Mesenchymal stem cell (in vitro differentiated cells and primary cell): ENCODE measurements at regions not wholly inside any gene's neighbourhood (a gene's known extent, or its start where the extent isn't known, plus 50 kb on each side); places are given as distances from the start of the nearest gene placed in this dataset.

Experiments used
- DNase-seq: peaks from one replicate; pipeline ENCODE4 v3.0.0-alpha.2; 2013
- H2AFZ ChIP-seq: one replicate; pipeline ENCODE4 v1.6.1; 2013; ENCODE audit warnings: low read depth, mild to moderate bottlenecking, control low read depth, inconsistent platforms, low read length, moderate library complexity
- H2AK5ac ChIP-seq: 2 replicates; pipeline ENCODE4 v1.6.1; 2013; ENCODE audit warnings: low read length, moderate library complexity, mild to moderate bottlenecking, inconsistent platforms; ENCODE audit not compliant: severe bottlenecking
- H2BK120ac ChIP-seq: one replicate; pipeline ENCODE4 v1.6.1; 2013; ENCODE audit warnings: low read depth, mild to moderate bottlenecking, inconsistent platforms, low read length, moderate library complexity
- H2BK12ac ChIP-seq, 2 experiments: one replicate each; pipeline ENCODE4 v1.6.1; 2013; ENCODE audit warnings: inconsistent platforms in 2 of 2, low read length in 2 of 2, mild to moderate bottlenecking in 2 of 2, moderate library complexity in 2 of 2, control low read depth in 1 of 2
- H2BK15ac ChIP-seq: one replicate; pipeline ENCODE4 v1.6.1; 2013; ENCODE audit warnings: mild to moderate bottlenecking, low read depth, inconsistent platforms; ENCODE audit not compliant: poor library complexity, severe bottlenecking
- H2BK5ac ChIP-seq: 2 replicates; pipeline ENCODE4 v1.6.1; 2013; ENCODE audit warnings: low read depth, mild to moderate bottlenecking, low read length, control low read depth, inconsistent platforms; ENCODE audit not compliant: poor library complexity, severe bottlenecking
- H3K14ac ChIP-seq, 2 experiments: one replicate each; pipeline ENCODE4 v1.6.1; 2013; ENCODE audit warnings: inconsistent platforms in 2 of 2, low read length in 2 of 2, control low read depth in 1 of 2, mild to moderate bottlenecking in 1 of 2, moderate library complexity in 1 of 2
- H3K18ac ChIP-seq, 2 experiments: one replicate each; pipeline ENCODE4 v1.6.1; 2013; ENCODE audit warnings: inconsistent platforms in 2 of 2, low read length in 2 of 2, control low read depth in 1 of 2, low read depth in 1 of 2, mild to moderate bottlenecking in 1 of 2
- H3K23ac ChIP-seq, 2 experiments: one replicate each; pipeline ENCODE4 v1.6.1; 2013; ENCODE audit warnings: inconsistent platforms in 2 of 2, low read length in 2 of 2, mild to moderate bottlenecking in 2 of 2, moderate library complexity in 2 of 2, control low read depth in 1 of 2
- H3K27ac ChIP-seq: 2 replicates; pipeline ENCODE4 v1.5.1; 2013; ENCODE audit warnings: mild to moderate bottlenecking, moderate library complexity, low read length, control low read depth, inconsistent platforms; ENCODE audit not compliant: poor library complexity, severe bottlenecking
- H3K27me3 ChIP-seq, 2 experiments: 2 replicates each; pipeline versions ENCODE4 v1.6.1 to v1.7.0; 2013; ENCODE audit warnings: low read length in 2 of 2, mild to moderate bottlenecking in 2 of 2, moderate library complexity in 2 of 2, control low read depth in 1 of 2, inconsistent platforms in 1 of 2; ENCODE audit not compliant: control insufficient read depth in 1 of 2, insufficient read depth in 1 of 2
- H3K36me3 ChIP-seq, 2 experiments: 2 replicates each; pipeline versions ENCODE4 v1.6.1 to v1.7.0; 2013; ENCODE audit warnings: low read length in 2 of 2, control low read depth in 1 of 2, inconsistent platforms in 1 of 2, low read depth in 1 of 2, mild to moderate bottlenecking in 1 of 2; ENCODE audit not compliant: insufficient read depth in 2 of 2, control insufficient read depth in 1 of 2
- H3K4ac ChIP-seq, 2 experiments: one replicate each; pipeline ENCODE4 v1.6.1; 2013; ENCODE audit warnings: inconsistent platforms in 2 of 2, low read length in 2 of 2, mild to moderate bottlenecking in 2 of 2, moderate library complexity in 2 of 2, control low read depth in 1 of 2, low read depth in 1 of 2
- H3K4me1 ChIP-seq: 2 replicates; pipeline ENCODE4 v1.6.1; 2013; ENCODE audit warnings: low read depth, low read length, control low read depth; ENCODE audit not compliant: control insufficient read depth, insufficient read depth
- H3K4me2 ChIP-seq: 2 replicates; pipeline ENCODE4 v1.6.1; 2013; ENCODE audit warnings: low read length, mild to moderate bottlenecking, inconsistent platforms; ENCODE audit not compliant: poor library complexity, severe bottlenecking
- H3K4me3 ChIP-seq, 2 experiments: 2 replicates each; pipeline versions ENCODE4 v1.5.1 to v1.7.0; 2013; ENCODE audit warnings: low read length in 2 of 2, mild to moderate bottlenecking in 2 of 2, control low read depth in 1 of 2, low read depth in 1 of 2; ENCODE audit not compliant: insufficient read depth in 1 of 2
- H3K79me1 ChIP-seq: replicated peaks from 2 replicates; pipeline ENCODE4 v1.6.1; 2013; ENCODE audit warnings: mild to moderate bottlenecking, control low read depth, low read length, inconsistent platforms; ENCODE audit not compliant: poor library complexity, severe bottlenecking
- H3K9ac ChIP-seq: 2 replicates; pipeline ENCODE4 v1.7.0; 2013; ENCODE audit warnings: mild to moderate bottlenecking, low read length, moderate library complexity
- H3K9me3 ChIP-seq: 2 replicates; pipeline ENCODE4 v1.7.0; 2013; ENCODE audit warnings: mild to moderate bottlenecking, low read length; ENCODE audit not compliant: control insufficient read depth
- H4K8ac ChIP-seq: one replicate; pipeline ENCODE4 v1.6.1; 2013; ENCODE audit warnings: inconsistent platforms, mild to moderate bottlenecking, low read length, moderate library complexity
- H4K91ac ChIP-seq: one replicate; pipeline ENCODE4 v1.6.1; 2013; ENCODE audit warnings: mild to moderate bottlenecking, low read length, inconsistent platforms
- WGBS: methylation state at CpG from one replicate; pipeline ENCODE4 v1.1.7; 2013; ENCODE audit warnings: mixed read lengths; 5-methylcytosine and 5-hydroxymethylcytosine counted together

DNA sequence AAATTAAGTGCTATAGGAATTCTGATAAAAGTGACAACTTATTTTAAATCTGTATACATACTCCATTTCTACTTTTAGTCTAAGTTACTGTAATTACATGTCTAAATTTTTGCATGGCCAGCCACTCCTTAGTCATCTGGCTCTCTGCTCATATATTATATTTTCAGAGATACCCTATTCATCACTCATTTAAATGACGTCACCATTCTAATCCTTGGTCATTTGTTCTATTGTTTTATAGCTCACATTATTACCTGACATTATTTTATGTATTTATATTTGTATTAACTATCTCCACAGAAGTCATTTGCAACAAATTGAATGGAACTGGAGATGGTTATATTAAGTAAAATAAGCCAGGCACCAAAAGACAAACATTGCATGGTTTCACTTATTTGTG lies 179.6 kb upstream of the CXorf51A start:
- H3K9ac ChIP-seq: no peak overlapping the region
- H3K4me3 ChIP-seq: no peak overlapping the region
- H3K36me3 ChIP-seq: no peaks in the 10 kb centered on the region
- H3K9me3 ChIP-seq: no peaks in the 10 kb centered on the region
- no peaks in the 10 kb centered on the region for H3K79me1 ChIP-seq
- no peak overlapping the region for H3K23ac ChIP-seq
- no peak overlapping the region for H3K14ac ChIP-seq
- no peak overlapping the region for H3K4me2 ChIP-seq
- no peak overlapping the region for H4K91ac ChIP-seq
- H2AK5ac ChIP-seq: no peak overlapping the region
- no peak overlapping the region for H2BK15ac ChIP-seq
- no peak overlapping the region for H4K8ac ChIP-seq
- H2BK120ac ChIP-seq: no peak overlapping the region
- H2AFZ ChIP-seq: no peak overlapping the region
- no peaks in the 10 kb centered on the region for H3K4me1 ChIP-seq
- H3K27me3 ChIP-seq: no peaks in the 10 kb centered on the region
- H3K4ac ChIP-seq: no peak overlapping the region
- no peak overlapping the region for H3K18ac ChIP-seq
- no peak for DNase-seq
- no CpG with 5 or more reads among the region's 1 CpG for WGBS
- H3K27ac ChIP-seq: no peak overlapping the region
- no peak overlapping the region for H2BK12ac ChIP-seq
- H2BK5ac ChIP-seq: no peak overlapping the region

DNA sequence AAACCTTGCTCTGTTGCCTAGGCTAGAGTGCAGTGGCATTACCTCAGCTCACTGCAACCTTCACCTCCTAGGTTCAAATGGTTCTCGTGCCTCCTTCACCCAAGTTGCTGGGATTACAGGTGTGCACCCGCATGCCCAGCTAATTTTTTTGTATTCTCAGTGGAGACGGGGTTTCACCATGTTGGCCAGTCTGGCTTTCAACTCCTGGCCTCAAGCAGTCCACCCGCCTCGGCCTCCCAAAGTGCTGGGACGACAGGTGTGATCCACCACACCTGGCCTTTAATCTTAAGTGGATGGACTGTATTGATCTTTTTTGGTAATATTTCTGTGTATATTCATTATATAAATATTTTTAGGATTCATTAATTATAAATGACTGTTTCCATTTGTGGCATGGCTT lies 158.7 kb upstream of the CXorf51A start:
- Histone ChIP-seq H3K27me3 (no peaks in the 10 kb centered on the region), H3K9me3 (no peaks in the 10 kb centered on the region), H3K18ac (no peak overlapping the region), H3K4ac (no peak overlapping the region), H2AK5ac (no peak overlapping the region), H3K14ac (no peak overlapping the region), H2BK5ac (no peak overlapping the region), H4K91ac (no peak overlapping the region), H3K9ac (no peak overlapping the region), H2BK15ac (no peak overlapping the region), H3K36me3 (no peaks in the 10 kb centered on the region), H2BK12ac (no peak overlapping the region), H3K4me2 (no peak overlapping the region), H3K27ac (no peak overlapping the region), H3K79me1 (no peaks in the 10 kb centered on the region), H2AFZ (no peak overlapping the region), H4K8ac (no peak overlapping the region), H3K4me1 (no peaks in the 10 kb centered on the region), H3K4me3 (no peak overlapping the region), H3K23ac (no peak overlapping the region), H2BK120ac (no peak overlapping the region)
- 79% methylated on average over 3 of the region's 6 CpGs for WGBS
- DNase-seq: no peak

DNA sequence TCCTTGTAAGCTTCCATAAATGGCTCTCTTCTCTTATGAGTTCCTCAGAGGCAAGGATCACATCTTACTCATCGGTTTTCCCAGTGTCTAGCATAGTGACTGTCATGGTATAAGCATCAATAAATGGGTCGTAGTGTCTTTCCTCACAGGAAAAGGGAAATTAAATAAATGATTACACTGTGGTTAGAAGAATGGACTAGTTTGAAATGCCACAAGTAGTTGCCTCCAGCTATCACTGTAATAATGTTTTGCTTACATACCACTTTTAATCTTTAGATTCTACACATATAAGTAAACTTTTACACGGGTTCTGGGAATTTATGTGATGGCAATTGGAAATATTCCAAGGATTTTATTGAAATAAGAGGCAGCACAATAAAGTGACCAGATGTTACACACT lies 152.8 kb upstream of the CXorf51A start:
- H3K18ac ChIP-seq: no peak overlapping the region
- no peak overlapping the region for H3K23ac ChIP-seq
- no peak overlapping the region for H2BK120ac ChIP-seq
- no peak overlapping the region for H2BK5ac ChIP-seq
- no peak overlapping the region for H3K4ac ChIP-seq
- H3K4me3 ChIP-seq: no peak overlapping the region
- WGBS: 70% methylated on average over 2 of the region's 3 CpGs
- no peaks in the 10 kb centered on the region for H3K36me3 ChIP-seq
- no peak overlapping the region for H3K9ac ChIP-seq
- H3K4me2 ChIP-seq: no peak overlapping the region
- no peaks in the 10 kb centered on the region for H3K79me1 ChIP-seq
- H3K27me3 ChIP-seq: no peaks in the 10 kb centered on the region
- no peak overlapping the region for H4K91ac ChIP-seq
- no peak overlapping the region for H3K27ac ChIP-seq
- no peak overlapping the region for H3K14ac ChIP-seq
- no peak overlapping the region for H2AFZ ChIP-seq
- H3K4me1 ChIP-seq: no peaks in the 10 kb centered on the region
- H2BK12ac ChIP-seq: no peak overlapping the region
- H2AK5ac ChIP-seq: no peak overlapping the region
- peaks cover 11% of the 10 kb centered on the region for H3K9me3 ChIP-seq
- H4K8ac ChIP-seq: no peak overlapping the region
- DNase-seq: no peak
- H2BK15ac ChIP-seq: no peak overlapping the region

GRCh38 chrX:146956760-146957159 lies 142.2 kb upstream of the CXorf51A start:
- DNase-seq: no peak
- Histone ChIP-seq H2AK5ac (no peak overlapping the region), H3K4me1 (no peaks in the 10 kb centered on the region), H3K4ac (no peak overlapping the region), H3K23ac (no peak overlapping the region), H2BK5ac (no peak overlapping the region), H2BK15ac (no peak overlapping the region), H3K36me3 (no peaks in the 10 kb centered on the region), H3K79me1 (no peaks in the 10 kb centered on the region), H4K91ac (no peak overlapping the region), H3K27ac (no peak overlapping the region), H3K9ac (no peak overlapping the region), H3K9me3 (peaks cover 20% of the 10 kb centered on the region), H2BK120ac (no peak overlapping the region), H2AFZ (no peak overlapping the region), H3K18ac (no peak overlapping the region), H3K27me3 (no peaks in the 10 kb centered on the region), H3K4me3 (no peak overlapping the region), H3K14ac (no peak overlapping the region), H2BK12ac (no peak overlapping the region), H4K8ac (no peak overlapping the region), H3K4me2 (no peak overlapping the region)
- WGBS: no CpG with 5 or more reads among the region's 2 CpGs
